ENCODE measurements at regions not wholly inside any gene's neighbourhood (a gene's known extent, or its start where the extent isn't known, plus 50 kb on each side); places are given as distances from the start of the nearest gene placed in this dataset.

- no peak for DNase-seq
Observed at GRCh38 chr17:77737442-77738265, 220.8 kb upstream of the TNRC6C start.

- DNase-seq, result peak; percentile 65
Observed at GRCh38 chr17:77738751-77739531, 219.6 kb upstream of the TNRC6C start.

GRCh38 chr17:77740481-77740880 lies 218.0 kb upstream of the TNRC6C start:
- DNase-seq, result no peak

GRCh38 chr17:77741109-77741508 lies 217.4 kb upstream of the TNRC6C start:
- no peak for DNase-seq

GRCh38 chr17:77742579-77742978 lies 215.9 kb upstream of the TNRC6C start:
- DNase-seq, result no peak

- no peak for DNase-seq
Observed at GRCh38 chr17:77744066-77744988, 214.2 kb upstream of the TNRC6C start.

- no peak for DNase-seq
Observed at GRCh38 chr17:77745702-77746101, 212.8 kb upstream of the TNRC6C start.

GRCh38 chr17:77746393-77746792 lies 212.1 kb upstream of the TNRC6C start:
- DNase-seq, result no peak

GRCh38 chr17:77746896-77747554 lies 211.5 kb upstream of the TNRC6C start:
- no peak for DNase-seq

- no peak for DNase-seq
Observed at GRCh38 chr17:77748436-77748835, 210.1 kb upstream of the TNRC6C start.

- no peak for DNase-seq
Observed at GRCh38 chr17:77749321-77749751, 209.2 kb upstream of the TNRC6C start.

- DNase-seq, result no peak
Observed at GRCh38 chr17:77749989-77750388, 208.5 kb upstream of the TNRC6C start.

GRCh38 chr17:77750427-77751043 lies 208.0 kb upstream of the TNRC6C start:
- DNase-seq, result no peak

- no peak for DNase-seq
Observed at GRCh38 chr17:77753246-77753645, 205.3 kb upstream of the TNRC6C start.

GRCh38 chr17:77753691-77754245 lies 204.7 kb upstream of the TNRC6C start:
- DNase-seq, result no peak

GRCh38 chr17:77754956-77755355 lies 203.5 kb upstream of the TNRC6C start:
- no peak for DNase-seq

- DNase-seq, result no peak
Observed at GRCh38 chr17:77755410-77755963, 203.0 kb upstream of the TNRC6C start.

- DNase-seq, result no peak
Observed at GRCh38 chr17:77756028-77756427, 202.5 kb upstream of the TNRC6C start.

- no peak for DNase-seq
Observed at GRCh38 chr17:77756846-77757560, 201.5 kb upstream of the TNRC6C start.

- DNase-seq, result no peak
Observed at GRCh38 chr17:77757561-77757898, 201.0 kb upstream of the TNRC6C start.

- DNase-seq, result no peak
Observed at GRCh38 chr17:77763023-77763422, 195.5 kb upstream of the TNRC6C start.

Measured in RPMI8226 (cell line).